ENCODE measurements at regions not wholly inside any gene's neighbourhood (a gene's known extent, or its start where the extent isn't known, plus 50 kb on each side); places are given as distances from the start of the nearest gene placed in this dataset.

GRCh38 chr2:239772721-239773120, 252.4 kb downstream of the NDUFA10 start:
- no peaks in the 10 kb centered on the region for H3K36me3 ChIP-seq (ENCODE audit: control insufficient read depth in 2 of 2, insufficient read depth in 2 of 2, low read length in 1 of 2)
- no peak overlapping the region for H3K9ac ChIP-seq (ENCODE audit: control insufficient read depth, insufficient read depth, low read length)
- H3K4me3 ChIP-seq, result no peak overlapping the region
- ATAC-seq, result no peak
- no peak overlapping the region for H3K4me2 ChIP-seq (ENCODE audit: control insufficient read depth, insufficient read depth)
- in situ Hi-C loops (cut with MboI), result no loop called here
- no peaks in the 10 kb centered on the region for H3K4me1 ChIP-seq (ENCODE audit: control insufficient read depth, insufficient read depth, low read length)
- H2AFZ ChIP-seq (ENCODE audit: control insufficient read depth, low read depth, low read length), result no peak overlapping the region
- POLR2A ChIA-PET, result no interaction called here
- BruUV-seq (replicated peaks), result no TSS peak
- SMC1A ChIA-PET (ENCODE audit: uncharacterized antibody, unreplicated experiment), result no interaction called here
- no peak for FAIRE-seq
- 38% methylated on average over 5 of the region's 5 CpGs for WGBS (ENCODE audit: insufficient coverage, insufficient replicate concordance, low lambda C conversion rate, missing lambda C conversion rate)
- no peak for DNase-seq (ENCODE audit: low read depth, low spot score)
- no peak overlapping the region for H3K27ac ChIP-seq (ENCODE audit: control insufficient read depth, insufficient read depth)
- no peaks in the 10 kb centered on the region; a peak in 1 of 4 replicates for H3K27me3 ChIP-seq (replicated peaks in 1 of 2; ENCODE audit: control insufficient read depth in 2 of 2, insufficient read depth in 2 of 2, low read length in 1 of 2)
- no peaks in the 10 kb centered on the region for H4K20me1 ChIP-seq (ENCODE audit: control insufficient read depth, insufficient read depth)
- intact Hi-C loops (cut with micrococcal nuclease; ENCODE audit: unreplicated experiment), result no loop called here
- CTCF ChIA-PET, result no interaction called here
- H3K79me2 ChIP-seq (ENCODE audit: control insufficient read depth, insufficient read depth, low read length), result no peaks in the 10 kb centered on the region
- RAD21 ChIA-PET (ENCODE audit: unreplicated experiment), result no interaction called here
- H3K9me3 ChIP-seq (replicated peaks; ENCODE audit: control insufficient read depth, insufficient read depth, low read length), result no peaks in the 10 kb centered on the region; the same call in 2 of the 3 replicates
- no peak for TF ChIP-seq MYC (IDR thresholded peaks at IDR 0.05; ENCODE audit: insufficient read depth, insufficient read length, insufficient replicate concordance, low read length, severe bottlenecking)
- no peak for TF ChIP-seq NFYB (IDR thresholded peaks at IDR 0.05; ENCODE audit: insufficient read depth, low read depth, low read length)
- TF ChIP-seq FOXK2 (IDR thresholded peaks at IDR 0.05), result no peak
- TF ChIP-seq, protein P1, sequence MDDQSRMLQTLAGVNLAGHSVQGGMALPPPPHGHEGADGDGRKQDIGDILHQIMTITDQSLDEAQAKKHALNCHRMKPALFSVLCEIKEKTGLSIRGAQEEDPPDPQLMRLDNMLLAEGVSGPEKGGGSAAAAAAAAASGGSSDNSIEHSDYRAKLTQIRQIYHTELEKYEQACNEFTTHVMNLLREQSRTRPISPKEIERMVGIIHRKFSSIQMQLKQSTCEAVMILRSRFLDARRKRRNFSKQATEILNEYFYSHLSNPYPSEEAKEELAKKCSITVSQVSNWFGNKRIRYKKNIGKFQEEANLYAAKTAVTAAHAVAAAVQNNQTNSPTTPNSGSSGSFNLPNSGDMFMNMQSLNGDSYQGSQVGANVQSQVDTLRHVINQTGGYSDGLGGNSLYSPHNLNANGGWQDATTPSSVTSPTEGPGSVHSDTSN (IDR thresholded peaks at IDR 0.05; ENCODE audit: insufficient replicate concordance, low read depth, low read length), result no peak
- TF ChIP-seq MLLT1 (IDR thresholded peaks at IDR 0.05), result no peak
- no peak for TF ChIP-seq HDGF (IDR thresholded peaks at IDR 0.05)
- no peak for TF ChIP-seq TARDBP (IDR thresholded peaks at IDR 0.05; ENCODE audit: borderline replicate concordance)
- TF ChIP-seq JUNB (IDR thresholded peaks at IDR 0.05), result no peak
- TF ChIP-seq DPF2 (IDR thresholded peaks at IDR 0.05), result no peak
- no peak for TF ChIP-seq PML (IDR thresholded peaks at IDR 0.05; ENCODE audit: low read length)
- TF ChIP-seq IKZF1 (conservative IDR thresholded peaks at IDR 0.05), result no peak
- no peak for TF ChIP-seq SPI1 (IDR thresholded peaks at IDR 0.05; ENCODE audit: borderline replicate concordance, insufficient read depth, low read depth, low read length)
- no peak for TF ChIP-seq IRF3 (IDR thresholded peaks at IDR 0.05)
- TF ChIP-seq ZNF274 (IDR thresholded peaks at IDR 0.05; ENCODE audit: insufficient read depth, insufficient read length), result no peak

Measured in GM12878 (cell line).